ENCODE measurements at regions not wholly inside any gene's neighbourhood (a gene's known extent, or its start where the extent isn't known, plus 50 kb on each side); places are given as distances from the start of the nearest gene placed in this dataset.

GRCh38 chr18:27491772-27492171 lies 306.7 kb upstream of the CHST9 start:
- Histone ChIP-seq H3K18ac (ENCODE audit: low read depth, low read length) (no peak overlapping the region), H3K4me3 (ENCODE audit: insufficient read depth, low read depth, low read length) (no peak overlapping the region), H4K5ac (ENCODE audit: low read depth, low read length) (no peak overlapping the region), H2AFZ (replicated peaks; ENCODE audit: low read length, poor library complexity) (no peak overlapping the region), H3K79me1 (ENCODE audit: low read depth in 1 of 2, low read length in 2 of 2) (no peaks in the 10 kb centered on the region), H3K27me3 (ENCODE audit: control insufficient read depth, insufficient read depth, low read length) (no peaks in the 10 kb centered on the region), H3K4ac (ENCODE audit: low read depth, low read length) (no peak overlapping the region), H3K4me2 (ENCODE audit: low read depth, low read length) (no peak overlapping the region), H3K14ac (replicated peaks; ENCODE audit: low read depth, low read length) (no peak overlapping the region), H2AK9ac (replicated peaks; ENCODE audit: low read depth, low read length, poor library complexity) (no peak overlapping the region), H3K9me3 (ENCODE audit: control insufficient read depth, insufficient read depth, low read length) (peaks cover 7% of the 10 kb centered on the region), H2BK5ac (ENCODE audit: low read depth, low read length, poor library complexity, severe bottlenecking) (no peak overlapping the region), H3K56ac (ENCODE audit: extremely low read depth, insufficient read depth, low read length) (no peak overlapping the region), H2BK15ac (ENCODE audit: low read depth, low read length) (no peak overlapping the region), H3K4me1 (ENCODE audit: control insufficient read depth, insufficient read depth, low read length) (no peaks in the 10 kb centered on the region), H3K9me1 (ENCODE audit: insufficient read depth, low read length) (no peaks in the 10 kb centered on the region), H3K27ac (ENCODE audit: insufficient read depth, low read length) (no peak overlapping the region), H4K8ac (ENCODE audit: low read depth in 2 of 2, low read length in 2 of 2) (no peak overlapping the region), H3K36me3 (ENCODE audit: control insufficient read depth, insufficient read depth, low read length) (no peaks in the 10 kb centered on the region), H3K23ac (ENCODE audit: low read depth, low read length) (no peak overlapping the region), H4K20me1 (ENCODE audit: insufficient read depth, low read length) (no peaks in the 10 kb centered on the region), H2BK20ac (ENCODE audit: low read depth, low read length) (no peak overlapping the region), H2BK120ac (ENCODE audit: low read depth, low read length) (no peak overlapping the region), H4K91ac (ENCODE audit: insufficient read depth, low read depth, low read length) (no peak overlapping the region), H3K9ac (ENCODE audit: low read depth, low read length) (no peak overlapping the region), H2AK5ac (ENCODE audit: low read depth, low read length) (no peak overlapping the region)
- ChIA-PET CTCF (no interaction called here), POLR2A (ENCODE audit: unreplicated experiment) (no interaction called here)
- no peak for TF ChIP-seq CHD1 (IDR thresholded peaks at IDR 0.05; ENCODE audit: low read depth, low read length)
- no peak for TF ChIP-seq FOS (IDR thresholded peaks at IDR 0.05; ENCODE audit: low read depth, low read length)
- no peak for TF ChIP-seq CTCF (conservative IDR thresholded peaks at IDR 0.05; ENCODE audit: low read depth, low read length)
- TF ChIP-seq ELK1 (IDR thresholded peaks at IDR 0.05; ENCODE audit: borderline replicate concordance, low read depth, low read length) = no peak
- no peak for TF ChIP-seq RFX5 (IDR thresholded peaks at IDR 0.05; ENCODE audit: low read depth, low read length)
- TF ChIP-seq BHLHE40 (IDR thresholded peaks at IDR 0.05; ENCODE audit: low read depth, low read length) = no peak
- TF ChIP-seq MAZ (IDR thresholded peaks at IDR 0.05; ENCODE audit: borderline replicate concordance, low read depth, low read length) = no peak
- TF ChIP-seq RAD21 (IDR thresholded peaks at IDR 0.05; ENCODE audit: low read length) = no peak
- no peak for TF ChIP-seq NFE2L2 (IDR thresholded peaks at IDR 0.05; ENCODE audit: low read depth, low read length)
- TF ChIP-seq RCOR1 (IDR thresholded peaks at IDR 0.05; ENCODE audit: insufficient replicate concordance, low read length) = no peak
- no peak for TF ChIP-seq USF2 (IDR thresholded peaks at IDR 0.05; ENCODE audit: low read depth, low read length)
- TF ChIP-seq MAFK (IDR thresholded peaks at IDR 0.05; ENCODE audit: low read depth, low read length) = no peak
- no peak for TF ChIP-seq POLR2A (IDR thresholded peaks at IDR 0.05; ENCODE audit: low read depth, low read length)
- no peak for TF ChIP-seq MXI1 (IDR thresholded peaks at IDR 0.05; ENCODE audit: borderline replicate concordance, low read depth, low read length)
- TF ChIP-seq SMC3 (IDR thresholded peaks at IDR 0.05; ENCODE audit: low read depth, low read length) = no peak
- no peak for TF ChIP-seq CEBPB (IDR thresholded peaks at IDR 0.05; ENCODE audit: low read depth, low read length)
- intact Hi-C loops (cut with micrococcal nuclease) = no loop called here
- WGBS, 2 experiments (ENCODE audit: extremely low coverage in 2 of 2, insufficient read length in 1 of 2) = no CpG with 5 or more reads among the region's 2 CpGs
- ATAC-seq (ENCODE audit: low read depth) = no peak
- in situ Hi-C loops (cut with MboI; ENCODE audit: low sequenced_read_pairs) = no loop called here
- dilution Hi-C loops (cut with HindIII; ENCODE audit: low sequenced_read_pairs, unreplicated experiment) = no loop called here
- DNase-seq = no peak
- BruUV-seq (replicated peaks) = no TSS peak
